ENCODE measurements at regions not wholly inside any gene's neighbourhood (a gene's known extent, or its start where the extent isn't known, plus 50 kb on each side); places are given as distances from the start of the nearest gene placed in this dataset.
"Not testable (repeated sequence)": the region's sequence is repeated elsewhere in the genome, so short reads cannot be mapped to it uniquely, and the experiment has no call there.

DNA sequence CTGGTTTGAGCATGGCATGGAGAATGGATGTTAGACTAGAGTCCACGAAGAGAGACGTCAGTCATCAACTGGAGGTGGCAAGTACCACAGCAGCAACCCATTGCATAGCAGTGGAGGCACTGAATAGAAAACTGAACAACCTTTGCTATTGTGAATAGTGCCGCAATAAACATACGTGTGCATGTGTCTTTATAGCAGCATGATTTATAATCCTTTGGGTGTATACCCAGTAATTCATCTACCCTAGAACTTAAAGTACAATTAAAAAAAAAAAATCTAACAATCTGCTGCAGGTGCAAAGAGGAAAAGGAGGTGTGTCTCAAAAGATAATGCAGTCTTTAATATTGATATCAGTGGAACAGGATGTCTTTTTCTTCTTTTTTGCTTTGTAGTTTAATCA is 443.4 kb upstream of the ISX start:
- 85 to 91% (median 88%) methylated on average over 4 of the region's 4 CpGs for WGBS, 5 donors
- Histone ChIP-seq H3K4me3 (no peak overlapping the region), H3K4me1 (no peaks in the 10 kb centered on the region), H3K36me3 (no peaks in the 10 kb centered on the region), H3K9me3 (peaks cover 0 to 9% (median 0%) of the 10 kb centered on the region in 8 donors), H3K27me3 (replicated peaks in 1 of 7) (no peaks in the 10 kb centered on the region), H3K27ac (no peak overlapping the region)
- TF ChIP-seq POLR2AphosphoS5 (IDR thresholded peaks at IDR 0.05) (no peak), POLR2A (IDR thresholded peaks at IDR 0.05) (no peak)
- TF ChIP-seq, protein P1, sequence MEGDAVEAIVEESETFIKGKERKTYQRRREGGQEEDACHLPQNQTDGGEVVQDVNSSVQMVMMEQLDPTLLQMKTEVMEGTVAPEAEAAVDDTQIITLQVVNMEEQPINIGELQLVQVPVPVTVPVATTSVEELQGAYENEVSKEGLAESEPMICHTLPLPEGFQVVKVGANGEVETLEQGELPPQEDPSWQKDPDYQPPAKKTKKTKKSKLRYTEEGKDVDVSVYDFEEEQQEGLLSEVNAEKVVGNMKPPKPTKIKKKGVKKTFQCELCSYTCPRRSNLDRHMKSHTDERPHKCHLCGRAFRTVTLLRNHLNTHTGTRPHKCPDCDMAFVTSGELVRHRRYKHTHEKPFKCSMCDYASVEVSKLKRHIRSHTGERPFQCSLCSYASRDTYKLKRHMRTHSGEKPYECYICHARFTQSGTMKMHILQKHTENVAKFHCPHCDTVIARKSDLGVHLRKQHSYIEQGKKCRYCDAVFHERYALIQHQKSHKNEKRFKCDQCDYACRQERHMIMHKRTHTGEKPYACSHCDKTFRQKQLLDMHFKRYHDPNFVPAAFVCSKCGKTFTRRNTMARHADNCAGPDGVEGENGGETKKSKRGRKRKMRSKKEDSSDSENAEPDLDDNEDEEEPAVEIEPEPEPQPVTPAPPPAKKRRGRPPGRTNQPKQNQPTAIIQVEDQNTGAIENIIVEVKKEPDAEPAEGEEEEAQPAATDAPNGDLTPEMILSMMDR (IDR thresholded peaks at IDR 0.05 in 8 of 11, conservative IDR thresholded peaks at IDR 0.05 in 3 of 11): no peak
- DNase-seq: no peak
- intact Hi-C loops (cut with DNase I; ENCODE audit: low total_unique reads): no loop called here

DNA sequence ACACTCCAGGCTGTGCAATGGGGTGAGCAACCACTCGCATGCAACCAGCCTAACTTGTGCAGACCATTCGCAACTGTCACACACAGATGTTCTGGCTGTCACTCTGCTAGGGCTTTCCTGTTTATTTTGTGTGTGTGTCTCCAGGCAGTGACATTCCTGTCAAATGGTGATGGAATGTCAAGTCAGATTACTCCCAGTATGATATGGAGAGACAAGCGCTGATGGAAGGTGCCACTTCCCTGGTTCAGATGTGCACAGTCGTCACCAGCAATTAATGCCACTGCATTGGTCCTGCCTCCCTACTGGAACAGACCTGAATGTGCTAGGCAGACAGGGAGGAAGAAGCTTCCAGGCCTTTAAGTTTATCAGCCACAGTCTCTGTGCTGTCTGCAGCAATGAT is 442.4 kb upstream of the ISX start:
- TF ChIP-seq, protein P1 (IDR thresholded peaks at IDR 0.05 in 8 of 11, conservative IDR thresholded peaks at IDR 0.05 in 3 of 11): no peak
- TF ChIP-seq POLR2AphosphoS5 (IDR thresholded peaks at IDR 0.05): no peak
- TF ChIP-seq POLR2A (IDR thresholded peaks at IDR 0.05): no peak
- no peaks in the 10 kb centered on the region for H3K36me3 ChIP-seq
- DNase-seq: no peak
- intact Hi-C loops (cut with DNase I; ENCODE audit: low total_unique reads): no loop called here
- no peaks in the 10 kb centered on the region for H3K27me3 ChIP-seq (replicated peaks in 1 of 7)
- WGBS, 5 donors: 74 to 90% (median 87%) methylated on average over 4 of the region's 4 CpGs
- no peak overlapping the region for H3K4me3 ChIP-seq
- no peak overlapping the region for H3K27ac ChIP-seq
- H3K9me3 ChIP-seq: peaks cover 0 to 15% (median 2%) of the 10 kb centered on the region in 8 donors
- H3K4me1 ChIP-seq: no peaks in the 10 kb centered on the region

DNA sequence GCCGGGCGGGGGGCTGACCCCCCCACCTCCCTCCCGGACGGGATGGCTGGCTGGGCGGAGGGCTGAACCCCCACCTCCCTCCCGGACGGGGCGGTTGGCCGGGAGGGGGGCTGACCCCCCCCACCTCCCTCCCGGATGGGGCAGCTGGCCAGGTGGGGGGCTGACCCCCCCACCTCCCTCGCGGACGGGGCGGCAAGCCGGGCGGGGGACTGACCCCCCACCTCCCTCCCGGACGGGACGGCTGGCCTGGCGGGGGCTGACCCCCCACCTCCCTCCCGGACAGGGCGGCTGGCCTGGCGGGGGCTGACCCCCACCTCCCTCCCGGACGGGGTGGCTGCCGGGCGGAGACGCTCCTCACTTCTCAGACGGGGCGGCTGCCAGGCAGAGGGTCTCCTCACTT is 440.1 kb upstream of the ISX start:
- intact Hi-C loops (cut with DNase I; ENCODE audit: low total_unique reads); H3K4me3 ChIP-seq; H3K27ac ChIP-seq; H3K27me3 ChIP-seq (replicated peaks in 1 of 7); DNase-seq; H3K4me1 ChIP-seq; H3K36me3 ChIP-seq: not testable (repeated sequence)
- peaks cover 0 to 37% (median 23%) of the 10 kb centered on the region in 8 donors for H3K9me3 ChIP-seq
- 90 to 95% (median 93%) methylated on average over 8 to 27 of the region's 30 CpGs; no CpG with 5 or more reads in 1 of the 5 donors for WGBS, 5 donors

DNA sequence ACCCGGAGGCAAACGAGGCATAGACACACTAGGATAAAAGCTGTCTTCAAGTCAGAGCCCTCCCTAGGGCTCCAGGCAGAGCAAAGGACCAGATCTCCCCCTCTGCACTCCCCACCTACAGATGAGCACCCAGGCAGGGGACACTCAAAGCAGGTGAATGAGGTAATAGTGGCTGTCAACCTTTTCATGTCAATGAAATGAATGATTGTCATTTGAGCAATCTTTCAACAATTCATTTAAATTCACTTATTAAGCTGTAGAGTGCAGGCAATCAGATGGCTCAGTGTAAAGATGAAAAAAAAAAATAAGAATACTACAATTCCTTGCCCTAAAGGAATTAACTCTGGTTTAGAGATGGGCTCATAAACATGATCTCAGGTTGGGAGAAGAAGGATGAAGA is 427.8 kb upstream of the ISX start:
- Histone ChIP-seq H3K9me3 (no peaks in the 10 kb centered on the region), H3K36me3 (no peaks in the 10 kb centered on the region), H3K4me3 (no peak overlapping the region), H3K27me3 (replicated peaks in 1 of 7) (peaks cover 0 to 19% (median 0%) of the 10 kb centered on the region in 7 donors), H3K4me1 (no peaks in the 10 kb centered on the region), H3K27ac (no peak overlapping the region)
- TF ChIP-seq, protein P1 (IDR thresholded peaks at IDR 0.05 in 8 of 11, conservative IDR thresholded peaks at IDR 0.05 in 3 of 11): no peak
- DNase-seq: no peak
- intact Hi-C loops (cut with DNase I; ENCODE audit: low total_unique reads): no loop called here
- WGBS, 5 donors: 15 to 50% (median 19%) methylated on average over 2 of the region's 2 CpGs

DNA sequence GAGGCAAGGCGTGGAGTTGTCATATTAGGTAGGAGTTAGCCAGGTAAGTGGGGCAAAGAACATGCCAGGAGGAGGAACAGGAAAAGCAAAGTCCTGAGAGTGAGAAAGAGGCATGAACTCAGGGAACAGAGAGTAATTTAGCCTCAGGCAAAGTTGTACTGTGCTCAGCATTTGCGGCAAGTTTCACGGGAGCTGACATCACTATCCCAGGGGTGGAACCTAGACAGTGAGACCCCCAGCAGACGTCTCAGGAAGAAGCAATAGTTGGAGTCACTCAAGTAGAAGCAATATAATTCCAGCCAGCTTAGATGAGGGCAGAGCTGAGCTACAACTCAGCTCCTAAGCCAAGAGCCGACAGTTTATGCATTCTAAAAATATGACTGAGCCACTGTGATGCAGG is 426.0 kb upstream of the ISX start:
- no peaks in the 10 kb centered on the region for H3K9me3 ChIP-seq
- H3K27ac ChIP-seq: no peak overlapping the region
- H3K4me3 ChIP-seq: no peak overlapping the region
- intact Hi-C loops (cut with DNase I; ENCODE audit: low total_unique reads): no loop called here
- no peak for TF ChIP-seq POLR2AphosphoS5 (IDR thresholded peaks at IDR 0.05)
- TF ChIP-seq, protein P1 (IDR thresholded peaks at IDR 0.05 in 8 of 11, conservative IDR thresholded peaks at IDR 0.05 in 3 of 11): no peak
- TF ChIP-seq POLR2A (IDR thresholded peaks at IDR 0.05): no peak
- WGBS, 5 donors: 75 to 87% (median 80%) methylated on average over 5 of the region's 5 CpGs
- DNase-seq: no peak
- H3K4me1 ChIP-seq: no peaks in the 10 kb centered on the region
- peaks cover 0 to 19% (median 0%) of the 10 kb centered on the region in 7 donors for H3K27me3 ChIP-seq (replicated peaks in 1 of 7)
- no peaks in the 10 kb centered on the region for H3K36me3 ChIP-seq

All from spleen (tissue), 11 donors.